MM.1S (cell line): ENCODE measurements at regions not wholly inside any gene's neighbourhood (a gene's known extent, or its start where the extent isn't known, plus 50 kb on each side); places are given as distances from the start of the nearest gene placed in this dataset.

Source experiments
- DNase-seq: peaks from one replicate; pipeline ENCODE4 v3.0.0-alpha.2; 2015
- H2AFZ ChIP-seq: fragments of 300-600 bp; sonication (generic); 2 replicates; pipeline ENCODE4 v1.6.0; 2016; ENCODE audit warnings: antibody characterized with exemption, low read length
- H3F3A ChIP-seq: fragments of 300-600 bp; sonication (generic); 2 replicates; pipeline ENCODE4 v1.6.1; 2016; ENCODE audit warnings: mild to moderate bottlenecking, antibody characterized with exemption, low read length, moderate library complexity, mixed read lengths; ENCODE audit not compliant: insufficient read depth
- H3K27ac ChIP-seq: fragments of 300-600 bp; sonication (generic); 2 replicates; pipeline ENCODE4 v1.5.1; 2016; ENCODE audit warnings: mild to moderate bottlenecking, low read length
- H3K27me3 ChIP-seq: fragments of 300-600 bp; sonication (generic); replicated peaks from 2 replicates; pipeline ENCODE4 v1.6.0; 2016; ENCODE audit warnings: low read length; ENCODE audit not compliant: insufficient read depth
- H3K36me3 ChIP-seq: fragments of 300-600 bp; sonication (generic); replicated peaks from 2 replicates; pipeline ENCODE4 v1.6.1; 2016; ENCODE audit warnings: mild to moderate bottlenecking, low read length, mixed read lengths; ENCODE audit not compliant: insufficient read depth
- H3K4me1 ChIP-seq: fragments of 300-600 bp; sonication (generic); 2 replicates; pipeline ENCODE4 v1.6.1; 2016; ENCODE audit warnings: low read length, mixed read lengths
- H3K4me2 ChIP-seq: fragments of 300-600 bp; sonication (generic); 2 replicates; pipeline ENCODE4 v1.6.0; 2016; ENCODE audit warnings: low read depth, low read length
- H3K4me3 ChIP-seq: fragments of 300-600 bp; sonication (generic); 2 replicates; pipeline ENCODE4 v1.5.1; 2016; ENCODE audit warnings: low read length, mixed read lengths
- H3K79me2 ChIP-seq: fragments of 300-600 bp; sonication (generic); 2 replicates; pipeline ENCODE4 v1.6.1; 2016; ENCODE audit warnings: mixed run types, low read length, mixed read lengths
- H3K9ac ChIP-seq: fragments of 300-600 bp; sonication (generic); 2 replicates; pipeline ENCODE4 v1.6.1; 2016; ENCODE audit warnings: low read length, mixed read lengths
- H3K9me2 ChIP-seq: fragments of 300-600 bp; sonication (generic); replicated peaks from 2 replicates; pipeline ENCODE4 v1.6.1; 2016; ENCODE audit warnings: mild to moderate bottlenecking, low read length, mixed read lengths; ENCODE audit not compliant: insufficient read depth
- H3K9me3 ChIP-seq: fragments of 300-600 bp; sonication (generic); replicated peaks from 2 replicates; pipeline ENCODE4 v1.6.1; 2016; ENCODE audit warnings: mild to moderate bottlenecking, low read length, mixed read lengths; ENCODE audit not compliant: insufficient read depth
- H4K20me1 ChIP-seq: fragments of 300-600 bp; sonication (generic); 2 replicates; pipeline ENCODE4 v1.6.1; 2016; ENCODE audit warnings: mild to moderate bottlenecking, low read length, moderate library complexity, mixed read lengths; ENCODE audit not compliant: insufficient read depth
- EZH2 ChIP-seq: fragments of 300-600 bp; sonication (generic); optimal IDR thresholded peaks from 2 replicates; pipeline ENCODE3; 2017; ENCODE audit warnings: low read depth, mild to moderate bottlenecking, antibody characterized with exemption, low read length, mixed read lengths
- EZH2phosphoT487 ChIP-seq: fragments of 300-600 bp; sonication (generic); IDR thresholded peaks from 2 replicates; pipeline ENCODE4 v1.6.1; 2018; ENCODE audit warnings: antibody characterized with exemption, low read length
- TF ChIP-seq, protein P1 (sequence below): fragments of 300-600 bp; sonication (generic); IDR thresholded peaks from 2 replicates; pipeline ENCODE4 v1.5.1; 2016; ENCODE audit warnings: antibody characterized with exemption, low read length, mixed read lengths

DNA sequence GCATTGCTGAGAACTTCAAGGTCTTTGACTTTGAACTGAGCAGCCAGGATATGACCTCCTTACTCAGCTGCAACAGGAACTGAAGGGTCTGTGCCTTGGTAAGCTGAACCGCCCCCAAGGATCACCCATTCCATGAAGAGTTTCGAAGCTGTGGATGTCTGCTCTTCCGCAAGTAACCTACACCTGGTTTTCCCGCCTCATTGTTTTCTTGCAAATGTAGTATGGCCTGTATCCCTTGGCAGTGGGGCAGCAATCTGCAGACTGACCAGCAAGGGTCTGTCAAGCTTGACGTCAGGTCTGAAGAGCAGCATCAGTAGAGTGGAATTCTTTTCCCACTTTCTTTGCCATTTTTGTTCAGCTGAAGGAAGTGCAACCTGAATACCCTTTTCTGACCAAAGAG lies 62.6 kb upstream of the RAB12 start:
- Histone ChIP-seq H3K79me2 (no peaks in the 10 kb centered on the region), H3K4me3 (no peak overlapping the region), H3K4me2 (no peak overlapping the region), H3K27ac (no peak overlapping the region), H3K9me2 (no peaks in the 10 kb centered on the region), H4K20me1 (no peaks in the 10 kb centered on the region), H3K9me3 (no peaks in the 10 kb centered on the region), H3K36me3 (no peaks in the 10 kb centered on the region), H3F3A (no peaks in the 10 kb centered on the region), H3K4me1 (no peaks in the 10 kb centered on the region), H3K27me3 (no peaks in the 10 kb centered on the region), H2AFZ (no peak overlapping the region), H3K9ac (no peak overlapping the region)
- DNase-seq, result no peak
- TF ChIP-seq EZH2, result no peak
- TF ChIP-seq, protein P1, sequence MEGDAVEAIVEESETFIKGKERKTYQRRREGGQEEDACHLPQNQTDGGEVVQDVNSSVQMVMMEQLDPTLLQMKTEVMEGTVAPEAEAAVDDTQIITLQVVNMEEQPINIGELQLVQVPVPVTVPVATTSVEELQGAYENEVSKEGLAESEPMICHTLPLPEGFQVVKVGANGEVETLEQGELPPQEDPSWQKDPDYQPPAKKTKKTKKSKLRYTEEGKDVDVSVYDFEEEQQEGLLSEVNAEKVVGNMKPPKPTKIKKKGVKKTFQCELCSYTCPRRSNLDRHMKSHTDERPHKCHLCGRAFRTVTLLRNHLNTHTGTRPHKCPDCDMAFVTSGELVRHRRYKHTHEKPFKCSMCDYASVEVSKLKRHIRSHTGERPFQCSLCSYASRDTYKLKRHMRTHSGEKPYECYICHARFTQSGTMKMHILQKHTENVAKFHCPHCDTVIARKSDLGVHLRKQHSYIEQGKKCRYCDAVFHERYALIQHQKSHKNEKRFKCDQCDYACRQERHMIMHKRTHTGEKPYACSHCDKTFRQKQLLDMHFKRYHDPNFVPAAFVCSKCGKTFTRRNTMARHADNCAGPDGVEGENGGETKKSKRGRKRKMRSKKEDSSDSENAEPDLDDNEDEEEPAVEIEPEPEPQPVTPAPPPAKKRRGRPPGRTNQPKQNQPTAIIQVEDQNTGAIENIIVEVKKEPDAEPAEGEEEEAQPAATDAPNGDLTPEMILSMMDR, result no peak
- TF ChIP-seq EZH2phosphoT487, result no peak

DNA sequence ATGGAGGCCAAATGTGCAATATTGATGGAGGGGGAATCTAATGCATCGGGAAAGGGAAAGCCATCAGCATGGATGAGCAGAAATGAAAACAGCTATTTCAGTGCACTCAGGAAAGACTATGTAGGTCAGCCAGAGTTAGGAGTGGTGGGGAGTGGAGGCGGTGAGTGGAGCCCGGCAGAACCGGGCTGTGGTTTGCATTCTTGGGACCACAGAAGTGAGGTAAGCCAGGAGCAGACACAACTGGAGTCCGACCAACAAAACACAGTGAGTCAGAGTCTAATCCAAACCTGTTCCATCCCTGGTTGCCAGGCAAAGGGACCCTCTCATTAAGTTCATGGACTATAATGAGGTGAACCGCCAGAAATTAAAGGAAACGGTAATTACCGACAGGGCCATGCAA lies 61.1 kb upstream of the RAB12 start:
- Histone ChIP-seq H3F3A (no peaks in the 10 kb centered on the region), H3K27me3 (no peaks in the 10 kb centered on the region), H3K4me3 (no peak overlapping the region), H3K9ac (no peak overlapping the region), H3K79me2 (no peaks in the 10 kb centered on the region), H4K20me1 (no peaks in the 10 kb centered on the region), H3K27ac (no peak overlapping the region), H2AFZ (no peak overlapping the region), H3K9me3 (no peaks in the 10 kb centered on the region), H3K4me1 (no peaks in the 10 kb centered on the region), H3K4me2 (no peak overlapping the region), H3K9me2 (no peaks in the 10 kb centered on the region), H3K36me3 (no peaks in the 10 kb centered on the region)
- DNase-seq, result no peak
- TF ChIP-seq EZH2, result no peak
- TF ChIP-seq, protein P1, result no peak
- no peak for TF ChIP-seq EZH2phosphoT487

DNA sequence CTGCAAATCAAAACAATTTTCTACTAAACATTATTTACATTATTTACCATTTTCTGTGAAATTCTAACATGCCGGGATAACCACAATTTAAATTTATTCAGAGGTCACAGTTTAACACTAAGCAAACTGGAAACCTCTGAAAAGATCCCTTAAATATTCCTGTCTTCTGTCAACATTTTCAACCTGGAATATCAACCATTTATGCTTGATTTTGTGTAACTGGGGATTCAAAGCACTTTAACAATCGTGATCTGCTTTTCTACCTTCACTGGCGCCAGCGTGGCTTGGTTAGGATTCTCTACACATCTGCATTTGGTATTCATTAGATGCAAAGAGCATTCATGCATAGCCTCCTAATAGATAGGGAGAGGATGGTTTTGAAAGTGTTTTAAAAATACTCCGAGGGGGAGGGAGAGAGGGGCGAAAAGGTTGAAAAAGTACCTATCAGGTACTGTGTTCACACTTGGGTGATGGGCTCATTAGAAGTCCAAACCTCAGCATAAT lies 59.9 kb upstream of the RAB12 start:
- no peaks in the 10 kb centered on the region for H3K79me2 ChIP-seq
- H3K4me1 ChIP-seq, result no peaks in the 10 kb centered on the region
- H3K9me3 ChIP-seq, result no peaks in the 10 kb centered on the region
- no peak overlapping the region for H3K27ac ChIP-seq
- no peak overlapping the region for H3K4me3 ChIP-seq
- H3K36me3 ChIP-seq, result no peaks in the 10 kb centered on the region
- H3K9ac ChIP-seq, result no peak overlapping the region
- no peaks in the 10 kb centered on the region for H4K20me1 ChIP-seq
- no peak overlapping the region for H3K4me2 ChIP-seq
- H2AFZ ChIP-seq, result no peak overlapping the region
- no peaks in the 10 kb centered on the region for H3K9me2 ChIP-seq
- no peaks in the 10 kb centered on the region for H3K27me3 ChIP-seq
- TF ChIP-seq, protein P1, result no peak
- no peak for TF ChIP-seq EZH2phosphoT487
- no peak for TF ChIP-seq EZH2
- H3F3A ChIP-seq, result no peaks in the 10 kb centered on the region
- DNase-seq, result no peak
